HuH-7 (cell line): ENCODE measurements at regions not wholly inside any gene's neighbourhood (a gene's known extent, or its start where the extent isn't known, plus 50 kb on each side); places are given as distances from the start of the nearest gene placed in this dataset.
A peak's percentile ranks its signal among the peaks of the same experiment; 100 is the strongest.

ENCODE experiments used
- DNase-seq: peaks from one replicate; pipeline ENCODE4 v3.0.0; 2011; ENCODE audit warnings: low spot score

DNA sequence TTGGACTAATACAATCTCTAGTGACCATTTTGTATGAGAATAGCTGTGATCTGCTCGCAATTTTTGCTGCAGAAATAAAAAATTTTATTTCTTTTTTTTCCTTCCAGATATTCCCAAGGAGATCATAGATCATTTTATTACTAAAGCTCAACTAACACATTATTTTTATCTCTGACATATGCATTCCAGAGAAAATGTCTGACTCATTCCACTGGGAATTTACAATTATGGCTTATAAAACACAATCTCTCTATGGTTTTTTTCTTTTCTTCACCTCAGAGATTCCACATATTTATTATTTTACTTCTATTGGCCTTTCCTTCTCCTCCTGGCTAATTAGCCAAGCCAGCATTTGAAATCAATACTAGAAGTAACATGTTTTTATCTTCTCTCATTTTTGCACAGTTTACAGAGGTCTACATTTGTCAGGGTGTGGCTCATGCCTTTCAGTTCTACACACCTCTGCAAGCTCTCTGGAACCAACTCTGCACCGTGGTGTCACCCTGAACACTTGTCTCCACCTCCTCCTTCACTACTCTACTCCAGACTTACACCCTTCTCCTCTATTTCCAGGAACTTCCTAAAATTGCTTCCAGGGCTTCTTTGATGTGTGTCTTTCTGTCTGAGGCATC is 59.8 kb upstream of the GPM6A start:
- no peak for DNase-seq

DNA sequence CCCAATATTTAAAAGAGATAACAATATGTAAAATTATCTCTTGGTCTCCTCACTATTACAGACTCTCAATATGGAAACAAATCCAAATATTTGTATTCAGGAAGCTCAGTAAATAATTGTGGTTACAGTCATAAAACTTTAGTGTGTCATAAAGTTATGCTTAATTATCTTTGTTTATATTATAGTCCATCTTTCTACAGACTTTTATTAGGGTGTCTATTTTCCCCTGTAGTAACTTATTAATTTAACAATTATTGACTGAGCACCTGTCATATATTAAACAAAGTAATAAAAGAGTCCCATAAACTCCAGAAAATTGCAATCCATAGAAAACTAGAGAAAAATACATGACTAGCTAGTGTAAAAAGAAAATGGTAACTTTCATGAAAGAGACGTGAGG is 61.6 kb upstream of the GPM6A start:
- DNase-seq = no peak

DNA sequence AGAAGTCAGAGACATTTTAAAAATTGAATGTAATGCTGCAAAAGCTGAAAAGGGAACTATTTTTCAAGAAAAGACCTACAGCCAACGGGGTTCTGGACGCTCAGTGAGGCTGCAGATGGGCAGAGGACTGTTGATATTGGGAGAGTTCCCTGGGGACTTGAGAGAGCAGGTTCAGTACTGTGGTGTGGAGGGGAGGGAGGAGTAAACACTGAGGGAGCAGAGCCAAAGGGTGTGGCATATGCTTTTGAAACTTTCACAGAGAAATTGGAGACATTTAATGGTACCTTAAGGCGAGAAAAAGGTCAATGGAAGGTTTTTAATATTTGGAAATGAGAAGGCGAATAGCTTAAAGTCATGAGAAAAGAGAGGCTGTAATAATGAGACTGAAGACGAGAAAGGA is 62.2 kb upstream of the GPM6A start:
- no peak for DNase-seq

GRCh38 chr4:175875993-175876771 is 64.1 kb upstream of the GPM6A start:
- DNase-seq = no peak

DNA sequence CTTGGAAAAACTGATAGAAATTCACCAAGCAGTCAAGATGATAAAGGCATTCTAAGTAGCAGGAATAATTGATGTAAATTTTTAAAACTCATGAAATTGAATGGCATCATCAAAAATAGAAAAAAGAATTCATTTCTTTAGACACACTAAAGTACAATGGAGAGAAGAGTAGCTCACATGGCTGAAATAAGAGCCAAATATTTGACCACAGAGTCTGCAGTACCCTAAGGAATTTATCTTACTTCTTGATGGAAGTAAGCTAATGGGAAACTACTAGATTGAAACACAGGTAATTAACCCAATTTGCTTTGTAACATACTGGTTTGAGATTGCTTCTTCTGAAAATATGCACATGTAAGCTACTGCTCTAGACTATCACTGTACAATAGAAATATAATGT is 70.8 kb upstream of the GPM6A start:
- DNase-seq = no peak

DNA sequence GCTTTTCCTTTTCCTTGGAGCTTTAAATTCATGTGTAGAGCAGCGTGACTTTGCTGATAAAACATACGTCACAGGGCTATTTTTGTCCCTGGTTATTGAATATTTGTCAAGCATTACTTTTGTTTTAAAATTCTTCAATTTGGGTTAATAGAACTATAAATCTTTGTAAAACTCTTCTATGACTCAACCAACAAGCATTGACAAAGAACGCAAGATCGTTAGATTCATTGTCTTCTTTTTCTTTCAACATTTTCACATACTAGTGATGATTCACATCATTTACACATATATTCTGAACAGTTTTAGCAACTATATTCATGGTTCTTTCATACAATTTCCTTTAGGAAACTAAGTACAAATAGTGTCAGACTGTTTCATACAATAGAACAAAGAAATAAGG is 72.0 kb upstream of the GPM6A start:
- no peak for DNase-seq

DNA sequence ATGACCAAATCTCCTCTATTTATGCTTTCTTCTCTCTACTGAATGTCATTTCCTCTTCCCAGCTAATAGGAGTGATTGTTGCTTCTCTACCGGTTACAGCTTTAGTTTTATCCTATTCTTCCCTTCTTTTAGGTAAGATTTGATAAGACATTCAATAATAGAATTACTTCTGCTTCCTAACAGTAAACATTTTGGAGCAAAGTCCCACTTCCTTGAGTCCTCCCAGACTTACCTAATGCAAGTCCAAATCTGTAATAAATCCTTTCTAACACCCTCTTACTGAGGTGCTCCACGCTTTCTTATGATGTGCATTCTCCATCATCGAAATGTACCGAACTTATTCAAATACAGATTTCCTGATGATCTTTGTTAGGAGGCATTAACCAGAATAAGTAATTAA is 79.2 kb upstream of the GPM6A start:
- no peak for DNase-seq

- DNase-seq = peak; percentile 23
These were observed 79.8 kb upstream of the GPM6A start for GRCh38 chr4:175891851-175892250.

DNA sequence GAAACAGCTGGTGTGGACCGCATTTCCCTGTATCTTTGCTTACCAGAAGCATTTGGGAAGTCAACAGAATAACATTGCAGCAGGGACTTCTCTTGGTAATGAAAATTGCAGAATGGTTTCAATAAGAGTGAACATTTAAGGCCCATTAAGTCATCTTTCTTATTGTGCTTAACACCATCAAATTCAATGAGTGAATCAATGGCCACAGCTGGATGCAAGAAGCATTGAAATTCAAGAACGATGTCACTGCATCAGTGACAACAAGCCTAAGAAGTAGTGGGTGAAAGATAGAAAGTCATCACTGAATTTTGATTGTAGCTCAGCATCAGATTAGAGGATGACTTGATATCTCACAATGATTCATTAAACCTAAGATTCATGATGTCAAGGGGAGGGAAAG is 93.9 kb upstream of the GPM6A start:
- DNase-seq = no peak

DNA sequence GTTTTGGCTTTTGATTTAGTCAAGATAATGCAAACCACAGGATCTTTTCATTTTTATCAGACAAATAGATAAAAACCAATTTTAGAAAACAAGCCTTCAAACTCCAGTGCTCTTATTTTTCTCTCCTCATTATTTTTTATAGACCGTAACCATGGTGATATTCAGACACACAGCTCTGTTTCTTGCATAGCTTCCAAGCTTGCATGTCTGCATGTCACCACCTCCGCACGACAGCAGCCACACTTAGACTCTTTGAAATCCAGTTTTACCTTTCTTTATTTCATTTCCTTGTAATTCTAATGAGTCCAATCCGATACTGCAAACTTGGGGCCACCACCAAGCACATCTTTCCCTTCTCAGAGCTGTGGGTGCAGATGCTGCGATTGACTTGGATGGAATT is 94.3 kb upstream of the GPM6A start:
- no peak for DNase-seq

GRCh38 chr4:175910700-175911099 is 98.6 kb upstream of the GPM6A start:
- DNase-seq = no peak

- no peak for DNase-seq
These were observed 104.7 kb upstream of the GPM6A start for GRCh38 chr4:175916626-175917351.

DNA sequence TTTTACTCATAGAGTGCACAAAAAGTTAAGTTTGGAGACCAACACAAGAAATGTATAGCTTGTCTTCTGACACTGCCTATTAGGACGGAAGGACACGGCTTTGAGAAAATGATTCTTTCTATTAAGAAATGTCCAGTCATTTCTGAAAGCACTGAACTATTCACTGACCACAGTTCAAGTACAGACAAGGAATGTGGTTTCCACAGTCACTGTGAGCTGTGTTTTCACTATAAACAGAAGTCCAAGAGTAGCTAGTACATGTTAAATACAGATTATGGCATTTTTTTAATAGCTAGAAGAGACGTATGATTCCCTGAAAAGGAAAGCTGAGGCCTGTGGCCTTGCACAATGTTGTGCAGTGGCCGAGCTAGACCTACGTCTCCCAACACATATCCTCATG is 115.1 kb upstream of the GPM6A start:
- DNase-seq = no peak

- DNase-seq = no peak
These were observed 117.4 kb upstream of the GPM6A start for GRCh38 chr4:175929441-175929840.

DNA sequence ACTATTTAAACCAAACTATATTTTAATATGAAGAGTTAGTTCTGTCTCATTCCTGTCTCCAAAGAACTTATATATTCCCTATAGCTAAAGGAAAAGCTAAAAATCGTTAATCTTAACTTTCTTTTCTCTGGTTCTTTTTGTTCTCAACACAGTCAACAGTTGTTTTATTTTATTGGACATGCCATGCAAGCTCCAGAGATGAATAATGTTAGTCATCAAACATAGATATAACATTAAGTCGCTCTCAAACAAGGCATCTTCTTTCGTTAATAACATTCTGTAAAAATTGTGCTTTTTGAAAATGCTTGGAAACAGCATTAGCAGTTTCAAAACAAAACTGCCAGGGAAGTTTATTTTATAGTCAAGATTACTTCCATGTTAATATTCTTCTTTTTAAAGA is 117.9 kb upstream of the GPM6A start:
- DNase-seq = no peak

DNA sequence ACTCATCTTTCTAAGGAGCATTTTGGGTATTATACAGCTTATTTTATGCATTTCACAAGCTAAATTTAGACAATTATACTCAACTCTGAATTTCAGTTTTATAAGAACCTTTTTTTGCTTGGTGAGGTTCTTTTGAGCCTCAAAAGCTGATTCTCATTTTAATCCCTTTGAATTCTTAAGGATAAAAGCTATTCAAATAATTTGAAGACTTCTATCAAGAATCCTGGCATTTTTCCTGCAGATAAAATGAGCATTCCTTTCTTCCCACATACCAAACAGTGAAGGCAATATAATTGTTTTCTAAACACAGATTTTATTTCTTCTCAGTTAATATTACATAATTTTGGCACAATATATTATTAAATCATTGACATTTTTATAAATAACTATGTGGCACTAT is 118.4 kb upstream of the GPM6A start:
- DNase-seq = no peak

GRCh38 chr4:175932116-175932515 is 120.1 kb upstream of the GPM6A start:
- no peak for DNase-seq

- no peak for DNase-seq
These were observed 122.4 kb upstream of the GPM6A start for GRCh38 chr4:175934506-175934905.

DNA sequence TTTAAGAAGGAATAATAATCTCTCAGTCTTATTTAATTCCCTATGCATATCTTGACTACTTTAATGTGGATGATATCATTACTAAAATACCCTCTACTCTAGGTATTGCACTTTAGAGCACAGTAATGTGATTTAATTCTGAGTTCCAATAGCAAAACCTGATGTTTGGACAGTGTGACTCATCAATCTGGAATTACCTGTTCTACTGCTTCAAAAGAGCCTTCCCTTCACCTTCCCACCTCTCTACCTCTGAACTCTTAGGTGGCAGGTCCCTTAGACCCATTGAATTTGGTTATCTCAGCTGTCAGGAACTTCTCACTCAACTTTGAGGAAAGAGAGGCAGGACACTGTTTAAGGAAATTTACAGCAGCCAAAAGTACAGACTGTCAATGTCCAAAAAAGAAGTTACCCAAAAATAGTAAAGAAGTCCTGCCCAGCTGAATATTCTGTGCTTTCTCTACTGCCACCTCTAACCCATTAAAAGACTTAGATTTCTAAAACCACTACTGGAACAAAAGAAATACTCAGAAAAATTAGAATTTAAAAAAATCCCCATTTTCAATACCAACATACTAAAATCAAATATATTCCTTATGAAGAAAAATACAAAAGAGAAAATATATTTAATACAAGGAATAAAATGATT is 123.1 kb upstream of the GPM6A start:
- DNase-seq = no peak

- DNase-seq = no peak
These were observed 121.3 kb upstream of the WDR17 start for GRCh38 chr4:175944126-175944910.

DNA sequence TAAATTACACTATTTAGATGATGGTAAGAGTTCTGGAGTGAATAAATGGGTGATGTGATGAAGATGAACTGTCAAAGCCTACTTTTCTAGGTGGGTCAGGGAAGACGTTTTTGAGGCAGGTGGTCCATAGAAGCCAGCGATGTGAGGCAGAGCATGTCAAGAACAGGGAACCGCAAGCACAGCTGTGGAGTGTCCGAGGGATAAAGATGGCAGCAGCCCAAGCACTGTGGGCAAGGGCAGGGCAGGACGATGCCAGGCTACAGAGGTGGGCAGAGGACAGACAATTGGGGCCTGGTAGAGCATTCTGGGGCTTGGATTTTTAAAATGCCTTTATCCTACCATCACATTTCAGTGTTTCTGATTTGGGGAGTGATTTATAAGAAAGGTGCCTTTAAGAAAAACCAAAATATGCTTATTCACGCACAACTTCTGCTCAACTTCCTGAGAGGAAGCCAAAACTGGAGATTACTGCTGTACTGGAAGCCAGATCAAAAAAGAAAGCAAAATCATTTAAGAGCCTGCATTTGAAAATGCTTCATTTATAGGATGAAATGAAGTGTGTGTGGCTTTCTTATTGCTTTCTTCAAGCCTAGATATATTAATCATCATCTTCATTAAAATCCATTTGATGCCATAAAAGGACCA is 119.0 kb upstream of the WDR17 start:
- no peak for DNase-seq
